Stomach (tissue), 8 donors: ENCODE measurements at regions not wholly inside any gene's neighbourhood (a gene's known extent, or its start where the extent isn't known, plus 50 kb on each side); places are given as distances from the start of the nearest gene placed in this dataset.

Experiments
- DNase-seq, 2 donors: peaks; one replicate each; pipeline versions ENCODE4 v3.0.0 to v3.0.0-alpha.2; 2013 to 2019
- H3K27ac ChIP-seq, 5 donors: fragments of 200-600 bp in 4 of 5; sonication (generic) in 4 of 5; one replicate each; pipeline ENCODE4 v1.5.1; 2013 to 2019; ENCODE audit warnings: mild to moderate bottlenecking in 1 of 5, moderate library complexity in 1 of 5
- H3K27me3 ChIP-seq, 3 donors: fragments of 200-600 bp; sonication (generic); one replicate each; pipeline ENCODE4 v1.5.1; 2017 to 2019; ENCODE audit warnings: mixed run types in 1 of 3
- H3K36me3 ChIP-seq, 4 donors: fragments of 200-600 bp; sonication (generic); 1 replicate in 3 of 4; 2 replicates in 1 of 4; pipeline ENCODE4 v1.5.1; 2016 to 2019
- H3K4me1 ChIP-seq, 4 donors: fragments of 200-600 bp; sonication (generic); one replicate each; pipeline ENCODE4 v1.5.1; 2016 to 2019
- H3K4me3 ChIP-seq, 4 donors: fragments of 200-600 bp; sonication (generic) in 3 of 4; one replicate each; pipeline ENCODE4 v1.5.1; 2016 to 2019; ENCODE audit warnings: mild to moderate bottlenecking in 1 of 4
- H3K9me3 ChIP-seq, 4 donors: fragments of 200-600 bp; sonication (generic); one replicate each; pipeline ENCODE4 v1.5.1; 2016 to 2019
- EP300 ChIP-seq: sonication (generic); formaldehyde crosslinking; IDR thresholded peaks from one replicate; pipeline ENCODE4 v1.6.1; 2017; ENCODE audit warnings: antibody characterized with exemption
- POLR2A ChIP-seq, 4 donors: fragments of 450-650 bp; IDR thresholded peaks; one replicate each; pipeline ENCODE4 v1.6.1; 2016; ENCODE audit warnings: antibody characterized with exemption in 4 of 4, control low read depth in 2 of 4, mild to moderate bottlenecking in 1 of 4, moderate library complexity in 1 of 4
- POLR2AphosphoS5 ChIP-seq, 3 donors: sonication (generic); formaldehyde crosslinking; IDR thresholded peaks; one replicate each; pipeline ENCODE4 v1.6.1; 2016; ENCODE audit warnings: antibody characterized with exemption in 3 of 3
- WGBS, 5 donors: extraction: QIAGEN DNeasy Blood & Tissue Kit in 3 of 5; methylation state at CpG; one replicate each; pipeline versions ENCODE4 v1.1.5 to v1.1.7; 2013 to 2018; 5-methylcytosine and 5-hydroxymethylcytosine counted together
- intact Hi-C: fragments of 100-400 bp; cut with DNase I; formaldehyde crosslinking; loops from one replicate; pipeline ENCODE4 v1.15.1; 2023; ENCODE audit warnings: low total_unique reads
- TF ChIP-seq, protein P1 (sequence below), 7 experiments: fragments of 450-650 bp in 4 of 7; fragments of 200-600 bp in 3 of 7; sonication (generic) in 3 of 7; IDR thresholded peaks; one replicate each; pipeline ENCODE4 v1.5.1; 2016 to 2019; ENCODE audit warnings: antibody characterized with exemption in 7 of 7, control low read depth in 2 of 7, mild to moderate bottlenecking in 1 of 7
- donor health status: healthy with polysubstance abuse.
- donor health status: Bipolar disorder and iron deficiency.
- donor health status: healthy.

DNA sequence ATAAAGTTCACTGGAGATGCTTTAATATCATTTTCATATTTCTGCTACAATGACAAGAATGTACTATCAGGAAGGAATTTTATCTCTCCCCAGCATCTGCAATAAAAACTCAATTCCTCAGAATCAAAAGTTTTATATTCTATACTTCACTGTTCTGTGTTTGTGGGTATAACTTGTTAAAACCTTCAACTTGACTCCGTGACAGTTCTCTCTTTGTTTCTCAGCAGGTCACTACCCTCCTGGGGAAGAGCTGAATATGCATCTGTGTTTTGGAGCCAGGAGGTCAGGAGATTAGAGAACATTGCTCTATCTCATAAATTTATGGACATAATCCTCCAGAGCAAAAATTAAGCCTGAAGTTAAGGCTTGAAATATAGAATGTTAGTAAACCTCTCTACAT, 411.4 kb downstream of the TRIB2 start:
- H3K36me3 ChIP-seq: no peaks in the 10 kb centered on the region
- TF ChIP-seq POLR2AphosphoS5 (IDR thresholded peaks at IDR 0.05) (no peak), EP300 (no peak), POLR2A (IDR thresholded peaks at IDR 0.05) (no peak)
- TF ChIP-seq, protein P1, sequence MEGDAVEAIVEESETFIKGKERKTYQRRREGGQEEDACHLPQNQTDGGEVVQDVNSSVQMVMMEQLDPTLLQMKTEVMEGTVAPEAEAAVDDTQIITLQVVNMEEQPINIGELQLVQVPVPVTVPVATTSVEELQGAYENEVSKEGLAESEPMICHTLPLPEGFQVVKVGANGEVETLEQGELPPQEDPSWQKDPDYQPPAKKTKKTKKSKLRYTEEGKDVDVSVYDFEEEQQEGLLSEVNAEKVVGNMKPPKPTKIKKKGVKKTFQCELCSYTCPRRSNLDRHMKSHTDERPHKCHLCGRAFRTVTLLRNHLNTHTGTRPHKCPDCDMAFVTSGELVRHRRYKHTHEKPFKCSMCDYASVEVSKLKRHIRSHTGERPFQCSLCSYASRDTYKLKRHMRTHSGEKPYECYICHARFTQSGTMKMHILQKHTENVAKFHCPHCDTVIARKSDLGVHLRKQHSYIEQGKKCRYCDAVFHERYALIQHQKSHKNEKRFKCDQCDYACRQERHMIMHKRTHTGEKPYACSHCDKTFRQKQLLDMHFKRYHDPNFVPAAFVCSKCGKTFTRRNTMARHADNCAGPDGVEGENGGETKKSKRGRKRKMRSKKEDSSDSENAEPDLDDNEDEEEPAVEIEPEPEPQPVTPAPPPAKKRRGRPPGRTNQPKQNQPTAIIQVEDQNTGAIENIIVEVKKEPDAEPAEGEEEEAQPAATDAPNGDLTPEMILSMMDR (IDR thresholded peaks at IDR 0.05): no peak
- H3K27ac ChIP-seq: no peak overlapping the region
- no peaks in the 10 kb centered on the region for H3K4me1 ChIP-seq
- 28 to 41% (median 32%) methylated on average over 1 of the region's 1 CpG for whole genome bisulfite sequencing, 5 donors
- DNase-seq: no peak
- H3K27me3 ChIP-seq: no peaks in the 10 kb centered on the region
- no peak overlapping the region for H3K4me3 ChIP-seq
- intact Hi-C loops: no loop called here
- peaks cover 0 to 3% (median 0%) of the 10 kb centered on the region in 4 donors for H3K9me3 ChIP-seq

DNA sequence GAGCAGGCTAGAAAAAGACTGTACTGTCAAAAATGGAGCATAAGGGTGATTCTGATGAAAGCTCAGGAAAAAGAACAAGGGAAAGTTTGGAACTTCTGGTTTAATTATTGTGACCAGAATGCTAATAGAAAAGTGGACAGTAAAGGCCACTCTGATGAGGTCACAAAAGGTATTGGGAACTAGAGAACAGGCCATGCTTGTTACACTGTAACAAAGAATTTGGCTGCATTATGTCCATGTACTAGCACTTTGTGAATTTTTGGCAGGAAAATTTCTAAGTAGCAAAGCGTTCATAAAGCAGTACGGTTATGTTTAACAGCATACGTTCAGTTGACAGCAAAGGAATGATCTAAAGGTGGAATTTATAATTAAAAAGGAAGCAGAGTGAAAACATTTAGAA, 418.6 kb downstream of the TRIB2 start:
- 65 to 86% (median 80%) methylated on average over 3 of the region's 3 CpGs for WGBS, 5 donors
- DNase-seq: no peak
- H3K36me3 ChIP-seq: no peaks in the 10 kb centered on the region
- TF ChIP-seq, protein P1 (IDR thresholded peaks at IDR 0.05): no peak
- TF ChIP-seq POLR2A (IDR thresholded peaks at IDR 0.05) (no peak), POLR2AphosphoS5 (IDR thresholded peaks at IDR 0.05) (no peak), EP300 (no peak)
- H3K27ac ChIP-seq: no peak overlapping the region
- no peaks in the 10 kb centered on the region for H3K4me1 ChIP-seq
- H3K4me3 ChIP-seq: no peak overlapping the region
- intact Hi-C loops: no loop called here
- no peaks in the 10 kb centered on the region for H3K27me3 ChIP-seq
- H3K9me3 ChIP-seq: peaks cover 0 to under 1% (median 0%) of the 10 kb centered on the region in 4 donors

DNA sequence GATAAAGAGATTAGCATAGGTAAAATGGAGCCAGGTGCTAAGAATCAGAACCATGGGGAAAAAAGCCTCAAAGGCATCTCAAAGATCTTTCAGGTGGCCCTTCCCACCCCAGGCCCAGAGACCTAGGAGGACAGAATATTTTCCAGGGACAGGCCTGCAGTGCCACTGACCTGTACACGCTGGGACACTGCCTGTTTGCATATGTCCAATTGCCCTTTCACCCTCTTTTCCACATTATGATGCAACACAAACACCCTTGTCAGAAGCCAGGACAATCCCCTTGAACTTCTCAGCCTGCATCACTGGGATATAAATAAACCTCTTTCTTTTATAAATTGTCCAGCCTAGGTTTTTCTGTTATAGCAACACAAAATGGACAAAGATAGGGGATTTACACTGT, 419.1 kb downstream of the TRIB2 start:
- H3K9me3 ChIP-seq: no peaks in the 10 kb centered on the region
- no peak for DNase-seq
- intact Hi-C loops: no loop called here
- no peaks in the 10 kb centered on the region for H3K4me1 ChIP-seq
- no peak overlapping the region for H3K4me3 ChIP-seq
- 32 to 64% (median 45%) methylated on average over 1 of the region's 1 CpG for WGBS, 5 donors
- no peak overlapping the region for H3K27ac ChIP-seq
- no peaks in the 10 kb centered on the region for H3K27me3 ChIP-seq
- H3K36me3 ChIP-seq: no peaks in the 10 kb centered on the region
- TF ChIP-seq POLR2AphosphoS5 (IDR thresholded peaks at IDR 0.05) (no peak), POLR2A (IDR thresholded peaks at IDR 0.05) (no peak), EP300 (no peak)
- TF ChIP-seq, protein P1 (IDR thresholded peaks at IDR 0.05): no peak

DNA sequence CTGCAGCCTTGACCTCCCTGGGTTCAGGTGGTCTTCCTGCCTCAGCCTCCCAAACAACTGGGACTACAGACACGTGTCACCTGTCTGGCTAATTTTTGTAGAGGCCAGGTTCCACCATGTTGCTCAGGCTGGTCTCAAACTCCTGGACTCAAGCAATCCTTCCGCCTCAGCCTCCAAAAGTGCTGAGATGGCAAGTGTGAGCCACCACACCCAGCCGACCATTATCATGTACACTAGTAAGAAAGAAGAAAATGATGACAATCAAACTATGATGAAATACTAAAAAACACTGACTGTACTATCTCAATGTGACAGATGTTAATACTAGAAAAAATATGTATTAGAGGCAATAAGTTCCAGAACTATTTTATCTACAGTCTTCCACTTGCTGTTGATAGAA, 420.9 kb downstream of the TRIB2 start:
- DNase-seq: no peak
- no peaks in the 10 kb centered on the region for H3K4me1 ChIP-seq
- no peaks in the 10 kb centered on the region for H3K36me3 ChIP-seq
- no peak overlapping the region for H3K4me3 ChIP-seq
- no peak for TF ChIP-seq POLR2AphosphoS5 (IDR thresholded peaks at IDR 0.05)
- no peak for TF ChIP-seq POLR2A (IDR thresholded peaks at IDR 0.05)
- no peak for TF ChIP-seq EP300
- TF ChIP-seq, protein P1 (IDR thresholded peaks at IDR 0.05): no peak
- WGBS, 5 donors: 78 to 87% (median 82%) methylated on average over 3 of the region's 3 CpGs
- H3K27ac ChIP-seq: no peak overlapping the region
- no peaks in the 10 kb centered on the region for H3K9me3 ChIP-seq
- intact Hi-C loops: no loop called here
- H3K27me3 ChIP-seq: no peaks in the 10 kb centered on the region
